KMS-11 (cell line): ENCODE measurements at regions not wholly inside any gene's neighbourhood (a gene's known extent, or its start where the extent isn't known, plus 50 kb on each side); places are given as distances from the start of the nearest gene placed in this dataset.

Experiments
- H2AFZ ChIP-seq: fragments of 200-600 bp; sonication (generic); 2 replicates; pipeline ENCODE4 v1.6.1; 2016; ENCODE audit warnings: antibody characterized with exemption, mixed run types, low read depth
- H3K27ac ChIP-seq: fragments of 200-600 bp; sonication (generic); 2 replicates; pipeline ENCODE4 v1.6.1; 2016; ENCODE audit warnings: mild to moderate bottlenecking, mixed run types
- H3K27me3 ChIP-seq: fragments of 200-600 bp; sonication (generic); 2 replicates; pipeline ENCODE4 v1.6.1; 2017; ENCODE audit warnings: mild to moderate bottlenecking, low read depth, mixed run types, moderate library complexity; ENCODE audit not compliant: insufficient read depth
- H3K36me3 ChIP-seq: fragments of 200-600 bp; sonication (generic); 2 replicates; pipeline ENCODE4 v1.6.1; 2017; ENCODE audit warnings: mild to moderate bottlenecking, mixed run types; ENCODE audit not compliant: insufficient read depth
- H3K4me1 ChIP-seq: fragments of 200-600 bp; sonication (generic); 2 replicates; pipeline ENCODE4 v1.6.1; 2016; ENCODE audit warnings: mild to moderate bottlenecking, low read depth, mixed run types; ENCODE audit not compliant: poor library complexity, severe bottlenecking
- H3K4me2 ChIP-seq: fragments of 200-600 bp; sonication (generic); 2 replicates; pipeline ENCODE4 v1.7.0; 2016; ENCODE audit warnings: mild to moderate bottlenecking, mixed run types
- H3K4me3 ChIP-seq: fragments of 200-600 bp; sonication (generic); IDR thresholded peaks from 2 replicates; pipeline ENCODE4 v1.6.1; 2017; ENCODE audit warnings: low read depth, low read length, mixed read lengths; ENCODE audit not compliant: insufficient read depth
- H3K79me2 ChIP-seq: fragments of 200-600 bp; sonication (generic); 2 replicates; pipeline ENCODE4 v1.6.1; 2016; ENCODE audit warnings: low read depth, mixed run types; ENCODE audit not compliant: insufficient read depth
- H3K9ac ChIP-seq: fragments of 200-600 bp; sonication (generic); 2 replicates; pipeline ENCODE4 v1.6.1; 2016; ENCODE audit warnings: mild to moderate bottlenecking, mixed run types
- H4K20me1 ChIP-seq: fragments of 200-600 bp; sonication (generic); 2 replicates; pipeline ENCODE4 v1.6.1; 2016; ENCODE audit warnings: mild to moderate bottlenecking, mixed run types; ENCODE audit not compliant: insufficient read depth
- TF ChIP-seq, protein P1 (sequence below): fragments of 200-600 bp; sonication (generic); conservative IDR thresholded peaks from 2 replicates; pipeline ENCODE4 v1.6.1; 2017; ENCODE audit warnings: low read depth, mild to moderate bottlenecking, antibody characterized with exemption, low read length, moderate library complexity, mixed read lengths

DNA sequence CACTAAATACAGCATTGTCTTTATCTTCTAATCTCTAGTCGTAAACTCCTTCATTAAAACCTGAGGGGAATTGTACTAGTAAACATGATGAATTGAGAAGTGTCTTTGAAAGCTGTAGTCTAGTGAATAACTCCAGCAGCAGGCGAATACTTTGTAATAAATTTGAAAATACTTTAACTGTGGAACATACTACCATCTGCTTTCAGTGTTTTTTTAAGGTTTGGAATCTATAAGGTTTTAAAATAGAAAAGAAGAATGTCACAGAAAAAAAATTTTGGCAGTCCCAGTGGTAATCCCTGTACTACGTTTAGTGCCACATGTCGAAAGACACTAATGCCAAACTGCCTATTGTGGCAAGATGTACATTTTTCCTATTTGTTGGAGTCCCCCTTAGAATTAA is 379.0 kb upstream of the NUDT12 start:
- Histone ChIP-seq H3K79me2 (no peaks in the 10 kb centered on the region), H4K20me1 (no peaks in the 10 kb centered on the region), H3K27ac (no peak overlapping the region), H3K9ac (no peak overlapping the region), H3K4me1 (no peaks in the 10 kb centered on the region), H3K36me3 (no peaks in the 10 kb centered on the region), H3K4me2 (no peak overlapping the region), H2AFZ (no peak overlapping the region), H3K27me3 (no peaks in the 10 kb centered on the region), H3K4me3 (no peak overlapping the region)
- TF ChIP-seq, protein P1, sequence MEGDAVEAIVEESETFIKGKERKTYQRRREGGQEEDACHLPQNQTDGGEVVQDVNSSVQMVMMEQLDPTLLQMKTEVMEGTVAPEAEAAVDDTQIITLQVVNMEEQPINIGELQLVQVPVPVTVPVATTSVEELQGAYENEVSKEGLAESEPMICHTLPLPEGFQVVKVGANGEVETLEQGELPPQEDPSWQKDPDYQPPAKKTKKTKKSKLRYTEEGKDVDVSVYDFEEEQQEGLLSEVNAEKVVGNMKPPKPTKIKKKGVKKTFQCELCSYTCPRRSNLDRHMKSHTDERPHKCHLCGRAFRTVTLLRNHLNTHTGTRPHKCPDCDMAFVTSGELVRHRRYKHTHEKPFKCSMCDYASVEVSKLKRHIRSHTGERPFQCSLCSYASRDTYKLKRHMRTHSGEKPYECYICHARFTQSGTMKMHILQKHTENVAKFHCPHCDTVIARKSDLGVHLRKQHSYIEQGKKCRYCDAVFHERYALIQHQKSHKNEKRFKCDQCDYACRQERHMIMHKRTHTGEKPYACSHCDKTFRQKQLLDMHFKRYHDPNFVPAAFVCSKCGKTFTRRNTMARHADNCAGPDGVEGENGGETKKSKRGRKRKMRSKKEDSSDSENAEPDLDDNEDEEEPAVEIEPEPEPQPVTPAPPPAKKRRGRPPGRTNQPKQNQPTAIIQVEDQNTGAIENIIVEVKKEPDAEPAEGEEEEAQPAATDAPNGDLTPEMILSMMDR: no peak

DNA sequence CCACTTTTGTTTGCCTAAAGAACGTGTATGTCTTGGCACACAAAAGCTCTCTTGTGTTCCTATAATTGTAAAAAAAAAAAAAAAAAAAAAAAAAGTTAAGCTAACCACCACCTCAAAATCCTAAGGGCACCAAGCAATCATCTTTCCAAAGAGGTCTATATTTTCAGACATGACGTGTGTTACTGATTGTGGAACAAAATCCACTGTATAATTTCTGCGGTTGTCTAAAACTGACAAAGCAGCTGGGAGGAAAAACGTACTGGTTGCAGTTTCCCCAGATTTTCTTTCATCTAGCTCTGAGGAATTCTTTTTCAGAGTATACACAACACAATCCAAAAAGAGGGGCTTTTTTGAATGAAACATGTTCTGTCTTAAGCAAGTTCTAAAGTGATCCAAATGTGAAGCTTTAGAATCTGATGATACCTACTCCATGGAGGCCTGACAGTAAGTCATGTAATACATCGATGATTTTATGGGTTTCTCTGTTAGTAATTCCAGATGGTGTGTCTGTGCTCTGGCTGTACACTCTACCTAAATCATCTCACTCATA is 375.6 kb upstream of the NUDT12 start:
- Histone ChIP-seq H3K36me3 (no peaks in the 10 kb centered on the region), H4K20me1 (no peaks in the 10 kb centered on the region), H3K27ac (no peak overlapping the region), H3K79me2 (no peaks in the 10 kb centered on the region), H3K4me1 (no peaks in the 10 kb centered on the region), H3K4me2 (no peak overlapping the region), H3K4me3 (no peak overlapping the region), H3K27me3 (no peaks in the 10 kb centered on the region), H2AFZ (no peak overlapping the region), H3K9ac (no peak overlapping the region)
- TF ChIP-seq, protein P1: no peak

DNA sequence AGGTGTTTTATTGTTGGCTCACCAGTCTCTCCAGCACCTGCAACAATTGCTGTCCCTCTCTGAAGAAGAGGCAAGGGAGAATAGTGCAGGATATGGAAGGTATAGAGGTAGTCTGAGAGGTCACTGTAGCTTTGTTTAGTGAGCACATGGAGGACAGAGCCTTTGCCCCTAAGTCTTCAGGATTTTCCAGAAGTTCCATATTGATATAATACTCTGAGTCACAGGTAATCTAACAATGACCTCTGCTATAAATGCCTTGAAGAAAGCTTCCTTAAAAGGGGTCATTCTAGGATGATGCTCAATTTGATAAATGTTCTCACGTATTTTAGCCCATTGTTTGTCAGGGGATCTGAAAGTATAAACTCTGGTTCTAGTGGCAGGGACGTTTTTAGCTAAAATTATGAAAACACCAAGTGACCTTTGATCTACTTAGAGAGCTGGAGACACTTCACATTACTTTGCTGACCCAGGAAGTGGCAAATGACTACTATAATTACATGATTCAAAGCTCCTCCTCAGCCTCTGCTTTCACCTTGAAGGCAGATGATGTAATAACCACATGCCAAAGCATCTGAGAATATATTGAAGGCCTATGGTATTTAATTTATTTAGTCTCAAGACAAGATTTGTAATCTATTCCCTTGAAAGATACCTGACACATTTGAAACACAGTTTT is 366.9 kb upstream of the NUDT12 start:
- no peak overlapping the region for H3K4me2 ChIP-seq
- no peak overlapping the region for H2AFZ ChIP-seq
- H3K9ac ChIP-seq: no peak overlapping the region
- TF ChIP-seq, protein P1: no peak
- no peaks in the 10 kb centered on the region for H4K20me1 ChIP-seq
- H3K4me1 ChIP-seq: peaks cover 17% of the 10 kb centered on the region
- H3K27ac ChIP-seq: no peak overlapping the region
- H3K79me2 ChIP-seq: no peaks in the 10 kb centered on the region
- no peak overlapping the region for H3K4me3 ChIP-seq
- no peaks in the 10 kb centered on the region for H3K36me3 ChIP-seq
- no peaks in the 10 kb centered on the region for H3K27me3 ChIP-seq

DNA sequence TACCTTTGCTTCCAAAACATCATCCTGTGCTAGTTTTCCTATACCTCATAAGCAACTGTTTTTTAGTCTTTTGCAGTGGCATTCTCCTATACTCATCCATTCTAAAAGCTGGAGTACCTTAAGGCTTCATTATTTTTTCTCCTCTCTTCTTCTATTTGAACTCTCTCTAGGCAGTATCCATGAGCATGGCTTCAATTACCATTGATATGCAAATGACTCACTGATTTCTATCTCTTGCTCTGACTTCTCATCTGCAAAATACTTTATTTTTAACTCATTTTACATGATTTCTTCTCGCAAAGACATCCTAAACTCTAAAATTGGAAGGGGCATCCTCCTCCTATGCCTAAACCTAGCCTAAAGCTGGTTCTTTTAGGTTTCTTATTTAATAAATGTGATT is 365.1 kb upstream of the NUDT12 start:
- Histone ChIP-seq H2AFZ (no peak overlapping the region), H3K4me1 (peaks cover 17% of the 10 kb centered on the region), H3K36me3 (no peaks in the 10 kb centered on the region), H4K20me1 (no peaks in the 10 kb centered on the region), H3K4me3 (no peak overlapping the region), H3K4me2 (no peak overlapping the region), H3K9ac (no peak overlapping the region), H3K27me3 (no peaks in the 10 kb centered on the region), H3K27ac (no peak overlapping the region), H3K79me2 (no peaks in the 10 kb centered on the region)
- TF ChIP-seq, protein P1: no peak
